ENCODE measurements at regions not wholly inside any gene's neighbourhood (a gene's known extent, or its start where the extent isn't known, plus 50 kb on each side); places are given as distances from the start of the nearest gene placed in this dataset.

- TF ChIP-seq EZH2 (IDR thresholded peaks at IDR 0.05; ENCODE audit: insufficient read depth, poor library complexity, severe bottlenecking) (no peak), EZH2phosphoT487 (IDR thresholded peaks at IDR 0.05; ENCODE audit: insufficient read depth, low read depth) (no peak)
These were observed 561.6 kb downstream of the TCERG1L start for GRCh38 chr10:130749911-130750310.

Measured in GM23248 (cell line).